Lower lobe of right lung (tissue), 2 donors: ENCODE measurements at regions not wholly inside any gene's neighbourhood (a gene's known extent, or its start where the extent isn't known, plus 50 kb on each side); places are given as distances from the start of the nearest gene placed in this dataset.

Source experiments
- ATAC-seq, 2 donors: fragments of 200-7000 bp; cut with Tn5 transposase; one replicate each; pipeline ENCODE4 v1.9.1; 2020 to 2022; ENCODE audit warnings: mild to moderate bottlenecking in 2 of 2, moderate library complexity in 2 of 2
- DNase-seq: peaks from one replicate; pipeline ENCODE4 v3.0.0-alpha.2; 2020
- H3K27ac ChIP-seq: fragments of 200-600 bp; one replicate; pipeline ENCODE4 v1.8.0; 2022
- H3K27me3 ChIP-seq: fragments of 200-600 bp; one replicate; pipeline ENCODE4 v1.8.0; 2022; ENCODE audit warnings: low read depth
- H3K36me3 ChIP-seq: fragments of 200-600 bp; one replicate; pipeline ENCODE4 v1.8.0; 2022; ENCODE audit warnings: mild to moderate bottlenecking
- H3K4me1 ChIP-seq: fragments of 200-600 bp; one replicate; pipeline ENCODE4 v1.8.0; 2022
- H3K4me3 ChIP-seq: fragments of 200-600 bp; one replicate; pipeline ENCODE4 v1.8.0; 2022; ENCODE audit warnings: mild to moderate bottlenecking
- H3K9me3 ChIP-seq: fragments of 200-600 bp; one replicate; pipeline ENCODE4 v1.8.0; 2022
- CTCF ChIP-seq: fragments of 200-600 bp; IDR thresholded peaks from one replicate; pipeline ENCODE4 v1.8.0; 2022; ENCODE audit warnings: antibody characterized with exemption, mild to moderate bottlenecking
- intact Hi-C: fragments of 100-400 bp; cut with DNase I; formaldehyde crosslinking; loops from one replicate; pipeline ENCODE4 v1.11.0; 2022
- donor health status: DM: no; HTN: yes; CAD: no; lungs with severe emphysema.

GRCh38 chr17:14935139-14935841, 329.8 kb downstream of the PMP22 start:
- Histone ChIP-seq H3K27me3 (no peaks in the 10 kb centered on the region), H3K4me3 (no peak overlapping the region), H3K4me1 (no peaks in the 10 kb centered on the region), H3K9me3 (no peaks in the 10 kb centered on the region), H3K27ac (no peak overlapping the region), H3K36me3 (no peaks in the 10 kb centered on the region)
- no peak for TF ChIP-seq CTCF
- no peak for DNase-seq
- ATAC-seq = no peak
- intact Hi-C loops = no loop called here

- TF ChIP-seq CTCF = no peak
- Histone ChIP-seq H3K27me3 (no peaks in the 10 kb centered on the region), H3K27ac (no peak overlapping the region), H3K4me3 (no peak overlapping the region), H3K36me3 (no peaks in the 10 kb centered on the region), H3K9me3 (no peaks in the 10 kb centered on the region), H3K4me1 (no peaks in the 10 kb centered on the region)
- intact Hi-C loops = no loop called here
- no peak for DNase-seq
- ATAC-seq = no peak
Observed at GRCh38 chr17:14933676-14934075, 331.4 kb downstream of the PMP22 start.

GRCh38 chr17:14926526-14927122, 338.5 kb downstream of the PMP22 start:
- no peak for DNase-seq
- Histone ChIP-seq H3K4me1 (no peaks in the 10 kb centered on the region), H3K9me3 (no peaks in the 10 kb centered on the region), H3K4me3 (no peak overlapping the region), H3K27me3 (no peaks in the 10 kb centered on the region), H3K27ac (no peak overlapping the region), H3K36me3 (no peaks in the 10 kb centered on the region)
- ATAC-seq = peak in 1 of 2 donors; percentile 32
- intact Hi-C loops = no loop called here
- TF ChIP-seq CTCF = peak; percentile 71

GRCh38 chr17:14926073-14926472, 339.1 kb downstream of the PMP22 start:
- Histone ChIP-seq H3K4me1 (no peaks in the 10 kb centered on the region), H3K4me3 (no peak overlapping the region), H3K36me3 (no peaks in the 10 kb centered on the region), H3K27me3 (no peaks in the 10 kb centered on the region), H3K27ac (no peak overlapping the region), H3K9me3 (no peaks in the 10 kb centered on the region)
- no peak for TF ChIP-seq CTCF
- intact Hi-C loops = no loop called here
- DNase-seq = no peak
- ATAC-seq = no peak

- intact Hi-C loops = no loop called here
- Histone ChIP-seq H3K27me3 (no peaks in the 10 kb centered on the region), H3K36me3 (no peaks in the 10 kb centered on the region), H3K4me3 (no peak overlapping the region), H3K9me3 (no peaks in the 10 kb centered on the region), H3K27ac (no peak overlapping the region), H3K4me1 (no peaks in the 10 kb centered on the region)
- ATAC-seq (no peak), DNase-seq (no peak)
- no peak for TF ChIP-seq CTCF
Observed at GRCh38 chr17:14925498-14925897, 339.6 kb downstream of the PMP22 start.
